ENCODE measurements at regions not wholly inside any gene's neighbourhood (a gene's known extent, or its start where the extent isn't known, plus 50 kb on each side); places are given as distances from the start of the nearest gene placed in this dataset.

DNA sequence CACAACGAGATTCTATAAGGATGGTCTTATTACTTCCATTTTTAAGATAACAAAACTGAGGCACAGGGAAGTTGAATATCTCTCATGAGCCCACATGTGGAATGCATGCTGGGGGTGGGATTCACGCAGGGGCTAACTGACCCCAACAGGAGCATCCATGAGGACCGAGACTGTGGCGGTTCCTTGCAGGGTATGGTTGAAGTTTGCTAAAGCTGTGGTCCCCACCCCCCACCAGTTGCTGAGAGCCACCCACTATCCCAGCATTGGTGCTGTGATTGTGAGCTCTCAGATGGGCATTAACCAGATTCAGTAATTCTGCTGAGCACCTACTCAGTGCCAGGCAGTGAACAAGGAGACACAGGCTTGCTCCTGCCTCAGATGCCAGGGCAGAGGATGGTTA, 116.0 kb upstream of the TEX51 start:
- no peaks in the 10 kb centered on the region for H3K27me3 ChIP-seq (ENCODE audit: control insufficient read depth in 3 of 3, insufficient read depth in 3 of 3, low read length in 2 of 3)
- ATAC-seq (ENCODE audit: insufficient read depth, low FRiP score) (no peak), DNase-seq (no peak)
- H3K27ac ChIP-seq (ENCODE audit: low read depth in 1 of 2, low read length in 1 of 2) = no peak overlapping the region
- 91 to 92% methylated on average over 4 of the region's 4 CpGs for WGBS, 2 donors
- no peak overlapping the region for H3K9ac ChIP-seq (ENCODE audit: insufficient read depth in 1 of 2, low read length in 2 of 2)
- TF ChIP-seq, protein P1, sequence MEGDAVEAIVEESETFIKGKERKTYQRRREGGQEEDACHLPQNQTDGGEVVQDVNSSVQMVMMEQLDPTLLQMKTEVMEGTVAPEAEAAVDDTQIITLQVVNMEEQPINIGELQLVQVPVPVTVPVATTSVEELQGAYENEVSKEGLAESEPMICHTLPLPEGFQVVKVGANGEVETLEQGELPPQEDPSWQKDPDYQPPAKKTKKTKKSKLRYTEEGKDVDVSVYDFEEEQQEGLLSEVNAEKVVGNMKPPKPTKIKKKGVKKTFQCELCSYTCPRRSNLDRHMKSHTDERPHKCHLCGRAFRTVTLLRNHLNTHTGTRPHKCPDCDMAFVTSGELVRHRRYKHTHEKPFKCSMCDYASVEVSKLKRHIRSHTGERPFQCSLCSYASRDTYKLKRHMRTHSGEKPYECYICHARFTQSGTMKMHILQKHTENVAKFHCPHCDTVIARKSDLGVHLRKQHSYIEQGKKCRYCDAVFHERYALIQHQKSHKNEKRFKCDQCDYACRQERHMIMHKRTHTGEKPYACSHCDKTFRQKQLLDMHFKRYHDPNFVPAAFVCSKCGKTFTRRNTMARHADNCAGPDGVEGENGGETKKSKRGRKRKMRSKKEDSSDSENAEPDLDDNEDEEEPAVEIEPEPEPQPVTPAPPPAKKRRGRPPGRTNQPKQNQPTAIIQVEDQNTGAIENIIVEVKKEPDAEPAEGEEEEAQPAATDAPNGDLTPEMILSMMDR (IDR thresholded peaks at IDR 0.05; ENCODE audit: control extremely low read depth, extremely low read depth) = no peak
- H3K9me3 ChIP-seq (ENCODE audit: control insufficient read depth in 4 of 4, insufficient read depth in 3 of 4, low read length in 3 of 4) = peaks cover 0 to 2% (median 0%) of the 10 kb centered on the region in 4 donors
- H3K4me3 ChIP-seq = no peak overlapping the region
- no peaks in the 10 kb centered on the region for H3K36me3 ChIP-seq (ENCODE audit: control insufficient read depth in 4 of 4, insufficient read depth in 4 of 4, low read length in 4 of 4)
- no peaks in the 10 kb centered on the region for H3K4me1 ChIP-seq (ENCODE audit: control insufficient read depth in 5 of 5, insufficient read depth in 5 of 5, low read length in 5 of 5)

DNA sequence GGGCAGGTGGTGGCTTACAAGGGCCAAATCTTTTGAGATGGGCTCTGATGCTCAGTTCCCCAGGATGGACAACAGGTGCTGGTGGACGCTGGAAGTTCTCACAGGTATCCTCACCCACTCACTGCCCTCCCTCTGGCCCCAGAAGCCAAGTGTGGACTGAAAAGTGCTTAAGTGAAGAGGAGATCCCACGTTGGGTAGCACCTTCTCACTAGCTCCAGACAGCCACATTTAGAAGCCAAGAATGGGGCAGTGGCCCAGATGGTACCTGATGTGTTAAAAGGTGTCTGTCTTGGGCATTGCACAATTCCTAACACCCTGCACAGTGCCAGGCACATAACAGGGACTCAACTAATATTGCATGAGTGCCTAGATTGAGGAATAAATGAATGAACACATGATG, 115.3 kb upstream of the TEX51 start:
- TF ChIP-seq, protein P1 (IDR thresholded peaks at IDR 0.05; ENCODE audit: control extremely low read depth, extremely low read depth) = no peak
- no peak for DNase-seq
- WGBS, 2 donors = 64 to 77% methylated on average over 2 of the region's 2 CpGs

DNA sequence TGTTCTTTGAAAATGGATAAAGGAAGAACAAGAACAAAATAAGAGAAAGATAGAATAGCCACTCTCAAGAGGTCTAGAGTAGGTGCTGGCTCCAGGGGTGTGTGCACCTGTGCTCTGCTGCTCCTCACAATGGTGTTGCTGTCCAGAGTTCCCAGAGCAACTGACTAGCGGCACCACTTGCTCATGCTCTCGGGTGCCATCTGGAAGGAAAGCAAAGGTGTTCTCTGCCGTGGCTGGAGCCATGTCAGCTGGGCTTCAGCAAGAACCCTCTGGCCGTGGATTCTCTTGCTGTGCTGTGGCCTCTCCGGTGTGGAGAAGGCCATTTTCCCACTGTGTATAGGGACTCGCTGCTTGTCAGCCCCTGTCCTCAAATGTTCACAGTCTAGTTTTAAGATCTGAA, 114.6 kb upstream of the TEX51 start:
- no peak overlapping the region for H3K9ac ChIP-seq (ENCODE audit: insufficient read depth in 1 of 2, low read length in 2 of 2)
- no peak for DNase-seq
- no peaks in the 10 kb centered on the region for H3K36me3 ChIP-seq (ENCODE audit: control insufficient read depth in 4 of 4, insufficient read depth in 4 of 4, low read length in 4 of 4)
- peaks cover 0 to 2% (median 0%) of the 10 kb centered on the region in 4 donors for H3K9me3 ChIP-seq (ENCODE audit: control insufficient read depth in 4 of 4, insufficient read depth in 3 of 4, low read length in 3 of 4)
- no peak for ATAC-seq (ENCODE audit: insufficient read depth, low FRiP score)
- H3K27ac ChIP-seq (ENCODE audit: low read depth in 1 of 2, low read length in 1 of 2) = no peak overlapping the region
- no peaks in the 10 kb centered on the region for H3K4me1 ChIP-seq (ENCODE audit: control insufficient read depth in 5 of 5, insufficient read depth in 5 of 5, low read length in 5 of 5)
- TF ChIP-seq, protein P1 (IDR thresholded peaks at IDR 0.05; ENCODE audit: control extremely low read depth, extremely low read depth) = no peak
- 70 to 82% methylated on average over 6 of the region's 6 CpGs for WGBS, 2 donors
- no peak overlapping the region for H3K4me3 ChIP-seq
- peaks cover 0 to 4% (median 0%) of the 10 kb centered on the region in 3 donors for H3K27me3 ChIP-seq (ENCODE audit: control insufficient read depth in 3 of 3, insufficient read depth in 3 of 3, low read length in 2 of 3)

More for the DNA sequence above, 115.3 kb upstream of the TEX51 start:
- Histone ChIP-seq H3K4me3 (no peak overlapping the region), H3K27ac (ENCODE audit: low read depth in 1 of 2, low read length in 1 of 2) (no peak overlapping the region), H3K27me3 (ENCODE audit: control insufficient read depth in 3 of 3, insufficient read depth in 3 of 3, low read length in 2 of 3) (no peaks in the 10 kb centered on the region), H3K4me1 (ENCODE audit: control insufficient read depth in 5 of 5, insufficient read depth in 5 of 5, low read length in 5 of 5) (no peaks in the 10 kb centered on the region), H3K9me3 (ENCODE audit: control insufficient read depth in 4 of 4, insufficient read depth in 3 of 4, low read length in 3 of 4) (peaks cover 0 to 2% (median 0%) of the 10 kb centered on the region in 4 donors), H3K36me3 (ENCODE audit: control insufficient read depth in 4 of 4, insufficient read depth in 4 of 4, low read length in 4 of 4) (no peaks in the 10 kb centered on the region), H3K9ac (ENCODE audit: insufficient read depth in 1 of 2, low read length in 2 of 2) (no peak overlapping the region)
- no peak for ATAC-seq (ENCODE audit: insufficient read depth, low FRiP score)

DNA sequence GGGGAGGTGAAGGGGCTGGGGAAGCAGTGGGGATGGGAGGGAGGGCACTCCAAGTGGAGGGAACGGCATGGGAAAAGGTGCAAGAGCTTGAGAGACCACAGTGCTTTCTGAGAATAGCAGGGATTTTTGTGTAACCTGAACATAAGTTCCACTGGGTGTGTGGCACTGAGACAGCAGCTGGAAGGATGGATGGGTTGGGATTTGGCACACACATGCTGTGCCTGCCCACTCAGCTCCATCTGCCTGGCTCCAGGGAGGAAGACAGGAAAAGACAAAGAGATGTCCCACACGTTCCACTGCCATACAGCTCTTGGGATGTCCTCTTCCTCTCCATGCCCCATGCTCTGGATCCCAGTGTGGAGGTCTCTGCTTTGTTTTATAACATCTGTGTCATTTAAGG, 114.1 kb upstream of the TEX51 start:
- H3K9ac ChIP-seq (ENCODE audit: insufficient read depth in 1 of 2, low read length in 2 of 2) = no peak overlapping the region
- ATAC-seq (ENCODE audit: insufficient read depth, low FRiP score) = no peak
- DNase-seq = no peak
- no peak overlapping the region for H3K27ac ChIP-seq (ENCODE audit: low read depth in 1 of 2, low read length in 1 of 2)
- TF ChIP-seq, protein P1 (IDR thresholded peaks at IDR 0.05; ENCODE audit: control extremely low read depth, extremely low read depth) = no peak
- no peak overlapping the region for H3K4me3 ChIP-seq
- peaks cover 0 to 2% (median 0%) of the 10 kb centered on the region in 4 donors for H3K9me3 ChIP-seq (ENCODE audit: control insufficient read depth in 4 of 4, insufficient read depth in 3 of 4, low read length in 3 of 4)
- 82 to 88% methylated on average over 2 of the region's 2 CpGs for WGBS, 2 donors
- H3K4me1 ChIP-seq (ENCODE audit: control insufficient read depth in 5 of 5, insufficient read depth in 5 of 5, low read length in 5 of 5) = no peaks in the 10 kb centered on the region
- H3K36me3 ChIP-seq (ENCODE audit: control insufficient read depth in 4 of 4, insufficient read depth in 4 of 4, low read length in 4 of 4) = no peaks in the 10 kb centered on the region
- peaks cover 0 to 4% (median 0%) of the 10 kb centered on the region in 3 donors for H3K27me3 ChIP-seq (ENCODE audit: control insufficient read depth in 3 of 3, insufficient read depth in 3 of 3, low read length in 2 of 3)

Measured in lung (tissue), 11 donors.